ENCODE measurements at regions not wholly inside any gene's neighbourhood (a gene's known extent, or its start where the extent isn't known, plus 50 kb on each side); places are given as distances from the start of the nearest gene placed in this dataset.

DNA sequence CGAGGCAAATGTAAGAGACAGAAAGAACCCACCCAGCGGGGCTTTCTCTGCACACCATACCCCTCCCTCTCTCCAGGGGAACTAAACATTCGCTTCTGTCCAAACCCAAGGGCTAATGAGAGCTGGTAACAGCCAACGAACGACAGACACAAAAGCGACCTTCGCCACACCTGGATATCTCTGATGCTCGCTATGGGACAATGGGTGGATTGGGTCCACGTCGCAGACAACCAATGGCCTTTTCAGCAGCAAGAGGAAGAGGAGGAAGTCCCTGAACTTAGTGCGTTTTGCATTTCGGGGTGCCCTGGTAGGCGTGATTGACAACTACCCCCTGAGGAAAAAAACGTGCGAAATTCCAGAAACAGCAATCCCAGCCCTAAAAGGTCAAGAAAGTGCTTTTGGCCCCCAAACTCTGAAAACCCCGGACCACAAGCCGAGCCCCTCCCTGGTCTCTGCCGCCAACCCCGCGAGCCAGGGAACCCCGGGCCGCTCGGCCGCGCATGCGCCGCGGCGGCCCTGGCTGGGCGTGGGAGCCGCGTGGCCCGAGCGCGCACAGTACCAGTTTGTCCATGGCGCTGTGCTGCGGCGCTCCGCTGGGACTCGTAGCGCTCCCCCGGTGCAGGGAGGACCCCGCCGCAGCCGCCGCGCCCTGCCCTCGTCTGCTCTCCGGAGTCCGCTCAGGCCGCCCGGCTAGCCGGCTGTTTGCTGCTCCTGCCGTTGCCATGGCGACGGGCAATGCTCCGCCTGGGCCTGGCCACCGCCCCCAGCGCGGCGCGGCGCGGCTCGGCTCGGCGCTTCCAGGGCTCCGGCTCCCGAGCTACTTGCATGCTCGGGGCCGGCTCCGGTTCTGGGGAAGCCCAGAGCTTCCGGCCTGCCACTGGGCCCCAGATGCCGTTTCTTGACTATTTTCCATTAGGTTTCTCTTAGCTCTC, 66.9 kb upstream of the DNAH5 start (continued):
- TF ChIP-seq ZBTB42 (CRISPR knock-in tag; IDR thresholded peaks at IDR 0.05), result no peak
- TF ChIP-seq HNF4G (IDR thresholded peaks at IDR 0.05; ENCODE audit: borderline replicate concordance, low read depth, low read length), result no peak
- 0 out of 2 replicates have a peak, but pooled peaks have one; percentile 45 for TF ChIP-seq HNF4G (CRISPR knock-in tag; IDR thresholded peaks at IDR 0.05; ENCODE audit: borderline replicate concordance, low read depth)
- TF ChIP-seq BORCS8-MEF2B (CRISPR knock-in tag; IDR thresholded peaks at IDR 0.05), result peak; percentile 79; the same call in 1 of the 2 replicates
- peak; percentile 47; the same call in 1 of the 2 replicates for TF ChIP-seq PHF8 (CRISPR knock-in tag; IDR thresholded peaks at IDR 0.05)
- TF ChIP-seq, protein P1, sequence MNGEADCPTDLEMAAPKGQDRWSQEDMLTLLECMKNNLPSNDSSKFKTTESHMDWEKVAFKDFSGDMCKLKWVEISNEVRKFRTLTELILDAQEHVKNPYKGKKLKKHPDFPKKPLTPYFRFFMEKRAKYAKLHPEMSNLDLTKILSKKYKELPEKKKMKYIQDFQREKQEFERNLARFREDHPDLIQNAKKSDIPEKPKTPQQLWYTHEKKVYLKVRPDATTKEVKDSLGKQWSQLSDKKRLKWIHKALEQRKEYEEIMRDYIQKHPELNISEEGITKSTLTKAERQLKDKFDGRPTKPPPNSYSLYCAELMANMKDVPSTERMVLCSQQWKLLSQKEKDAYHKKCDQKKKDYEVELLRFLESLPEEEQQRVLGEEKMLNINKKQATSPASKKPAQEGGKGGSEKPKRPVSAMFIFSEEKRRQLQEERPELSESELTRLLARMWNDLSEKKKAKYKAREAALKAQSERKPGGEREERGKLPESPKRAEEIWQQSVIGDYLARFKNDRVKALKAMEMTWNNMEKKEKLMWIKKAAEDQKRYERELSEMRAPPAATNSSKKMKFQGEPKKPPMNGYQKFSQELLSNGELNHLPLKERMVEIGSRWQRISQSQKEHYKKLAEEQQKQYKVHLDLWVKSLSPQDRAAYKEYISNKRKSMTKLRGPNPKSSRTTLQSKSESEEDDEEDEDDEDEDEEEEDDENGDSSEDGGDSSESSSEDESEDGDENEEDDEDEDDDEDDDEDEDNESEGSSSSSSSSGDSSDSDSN (CRISPR knock-in tag; IDR thresholded peaks at IDR 0.05), result peak; percentile 94; the same call in 1 of the 2 replicates
- peak; percentile 54; the same call in 1 of the 2 replicates for TF ChIP-seq CAMTA2 (CRISPR knock-in tag; IDR thresholded peaks at IDR 0.05; ENCODE audit: borderline replicate concordance)
- no peak for TF ChIP-seq PRPF4 (IDR thresholded peaks at IDR 0.05; ENCODE audit: low read depth, low read length, poor library complexity, severe bottlenecking)
- TF ChIP-seq EED (CRISPR knock-in tag; IDR thresholded peaks at IDR 0.05), result 0 out of 2 replicates have a peak, but pooled peaks have one; percentile 50
- no peak for TF ChIP-seq YY1 (IDR thresholded peaks at IDR 0.05; ENCODE audit: insufficient read depth, insufficient replicate concordance, low read depth, low read length)
- no peak for TF ChIP-seq SMC3 (IDR thresholded peaks at IDR 0.05; ENCODE audit: low read length)
- TF ChIP-seq ZBTB3 (CRISPR knock-in tag; IDR thresholded peaks at IDR 0.05; ENCODE audit: borderline replicate concordance, low read depth), result no peak
- no peak for TF ChIP-seq NAIF1 (CRISPR knock-in tag; IDR thresholded peaks at IDR 0.05; ENCODE audit: borderline replicate concordance)
- 0 out of 2 replicates have a peak, but pooled peaks have one; percentile 58 for TF ChIP-seq YEATS4 (CRISPR knock-in tag; IDR thresholded peaks at IDR 0.05; ENCODE audit: borderline replicate concordance)
- TF ChIP-seq, protein P2, sequence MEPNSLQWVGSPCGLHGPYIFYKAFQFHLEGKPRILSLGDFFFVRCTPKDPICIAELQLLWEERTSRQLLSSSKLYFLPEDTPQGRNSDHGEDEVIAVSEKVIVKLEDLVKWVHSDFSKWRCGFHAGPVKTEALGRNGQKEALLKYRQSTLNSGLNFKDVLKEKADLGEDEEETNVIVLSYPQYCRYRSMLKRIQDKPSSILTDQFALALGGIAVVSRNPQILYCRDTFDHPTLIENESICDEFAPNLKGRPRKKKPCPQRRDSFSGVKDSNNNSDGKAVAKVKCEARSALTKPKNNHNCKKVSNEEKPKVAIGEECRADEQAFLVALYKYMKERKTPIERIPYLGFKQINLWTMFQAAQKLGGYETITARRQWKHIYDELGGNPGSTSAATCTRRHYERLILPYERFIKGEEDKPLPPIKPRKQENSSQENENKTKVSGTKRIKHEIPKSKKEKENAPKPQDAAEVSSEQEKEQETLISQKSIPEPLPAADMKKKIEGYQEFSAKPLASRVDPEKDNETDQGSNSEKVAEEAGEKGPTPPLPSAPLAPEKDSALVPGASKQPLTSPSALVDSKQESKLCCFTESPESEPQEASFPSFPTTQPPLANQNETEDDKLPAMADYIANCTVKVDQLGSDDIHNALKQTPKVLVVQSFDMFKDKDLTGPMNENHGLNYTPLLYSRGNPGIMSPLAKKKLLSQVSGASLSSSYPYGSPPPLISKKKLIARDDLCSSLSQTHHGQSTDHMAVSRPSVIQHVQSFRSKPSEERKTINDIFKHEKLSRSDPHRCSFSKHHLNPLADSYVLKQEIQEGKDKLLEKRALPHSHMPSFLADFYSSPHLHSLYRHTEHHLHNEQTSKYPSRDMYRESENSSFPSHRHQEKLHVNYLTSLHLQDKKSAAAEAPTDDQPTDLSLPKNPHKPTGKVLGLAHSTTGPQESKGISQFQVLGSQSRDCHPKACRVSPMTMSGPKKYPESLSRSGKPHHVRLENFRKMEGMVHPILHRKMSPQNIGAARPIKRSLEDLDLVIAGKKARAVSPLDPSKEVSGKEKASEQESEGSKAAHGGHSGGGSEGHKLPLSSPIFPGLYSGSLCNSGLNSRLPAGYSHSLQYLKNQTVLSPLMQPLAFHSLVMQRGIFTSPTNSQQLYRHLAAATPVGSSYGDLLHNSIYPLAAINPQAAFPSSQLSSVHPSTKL (CRISPR knock-in tag; IDR thresholded peaks at IDR 0.05), result 0 out of 2 replicates have a peak, but pooled peaks have one; percentile 18
- TF ChIP-seq, protein P3, sequence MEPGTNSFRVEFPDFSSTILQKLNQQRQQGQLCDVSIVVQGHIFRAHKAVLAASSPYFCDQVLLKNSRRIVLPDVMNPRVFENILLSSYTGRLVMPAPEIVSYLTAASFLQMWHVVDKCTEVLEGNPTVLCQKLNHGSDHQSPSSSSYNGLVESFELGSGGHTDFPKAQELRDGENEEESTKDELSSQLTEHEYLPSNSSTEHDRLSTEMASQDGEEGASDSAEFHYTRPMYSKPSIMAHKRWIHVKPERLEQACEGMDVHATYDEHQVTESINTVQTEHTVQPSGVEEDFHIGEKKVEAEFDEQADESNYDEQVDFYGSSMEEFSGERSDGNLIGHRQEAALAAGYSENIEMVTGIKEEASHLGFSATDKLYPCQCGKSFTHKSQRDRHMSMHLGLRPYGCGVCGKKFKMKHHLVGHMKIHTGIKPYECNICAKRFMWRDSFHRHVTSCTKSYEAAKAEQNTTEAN (CRISPR knock-in tag; conservative IDR thresholded peaks at IDR 0.05), result no peak; the same call in 1 of the 2 replicates
- no peak for TF ChIP-seq NR2F1 (CRISPR knock-in tag; IDR thresholded peaks at IDR 0.05)
- no peak for TF ChIP-seq ZFAT (CRISPR knock-in tag; conservative IDR thresholded peaks at IDR 0.05)
- no peak for TF ChIP-seq HNRNPK (IDR thresholded peaks at IDR 0.05; ENCODE audit: low read depth, low read length, poor library complexity, severe bottlenecking)
- TF ChIP-seq ZNF557 (CRISPR knock-in tag; IDR thresholded peaks at IDR 0.05), result no peak
- TF ChIP-seq TBL1XR1 (IDR thresholded peaks at IDR 0.05; ENCODE audit: borderline replicate concordance, low read length, partially characterized antibody), result no peak

Data from HepG2 (cell line).